ENCODE measurements at regions not wholly inside any gene's neighbourhood (a gene's known extent, or its start where the extent isn't known, plus 50 kb on each side); places are given as distances from the start of the nearest gene placed in this dataset.

DNA sequence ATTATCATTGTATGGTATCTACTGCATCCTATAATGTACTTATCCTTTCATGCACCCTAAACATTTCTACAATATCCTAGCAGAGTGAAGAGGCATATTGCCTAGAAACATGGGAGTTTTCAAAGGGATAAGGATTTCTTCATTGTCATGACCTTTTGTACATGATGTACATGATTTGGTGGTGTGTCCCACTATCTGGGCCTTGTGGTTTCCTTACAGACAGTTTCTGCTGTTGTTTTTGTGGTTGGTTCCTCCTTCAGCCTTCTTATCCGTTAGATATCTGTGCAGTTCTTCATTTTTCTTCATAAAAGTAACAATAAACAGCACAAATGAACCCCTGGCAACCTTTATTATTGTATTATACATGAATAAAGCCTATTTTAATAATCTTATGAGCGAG lies 70.4 kb upstream of the BACH1 start:
- DNase-seq: no peak

- no peak for DNase-seq
Measured at GRCh38 chr21:29230551-29231261, 68.0 kb upstream of the BACH1 start.

- no peak for DNase-seq
Measured at GRCh38 chr21:29231756-29232529, 66.8 kb upstream of the BACH1 start.

DNA sequence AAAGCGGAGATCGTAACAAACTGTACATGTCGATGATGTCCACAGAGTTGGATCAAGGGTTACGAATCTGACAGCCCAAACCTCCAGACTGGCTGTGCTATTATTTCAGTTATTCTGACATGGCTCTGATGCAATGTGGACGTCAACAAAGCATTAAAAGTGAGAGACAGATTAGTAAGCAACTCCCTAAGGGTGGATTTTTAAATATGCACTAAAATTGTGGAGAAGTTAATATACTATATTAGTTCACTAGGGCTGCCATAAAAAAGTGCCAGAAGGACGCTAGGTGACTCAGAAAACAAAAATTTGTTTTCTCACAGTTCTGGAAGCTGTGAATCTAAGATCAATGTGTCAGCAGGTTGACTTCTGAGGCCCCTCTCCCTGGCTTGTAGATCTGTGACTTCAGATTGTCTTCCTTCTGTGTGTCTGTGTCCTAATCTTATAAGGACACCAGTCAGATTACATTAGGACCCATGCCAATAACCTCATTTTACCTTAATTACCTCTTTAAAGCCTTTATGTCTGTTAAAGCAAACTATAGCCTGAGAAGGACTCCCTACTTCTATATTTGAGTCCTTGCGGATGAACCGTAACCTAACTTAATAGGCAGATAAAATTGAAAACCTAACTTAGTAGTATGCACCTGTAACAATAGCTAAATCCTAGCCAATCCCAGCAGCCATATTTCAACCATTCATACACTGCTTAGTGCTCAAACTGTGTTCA lies 66.0 kb upstream of the BACH1 start:
- DNase-seq: no peak

GRCh38 chr21:29233256-29233546 lies 65.5 kb upstream of the BACH1 start:
- no peak for DNase-seq

- DNase-seq: no peak
Measured at GRCh38 chr21:29233611-29234540, 64.8 kb upstream of the BACH1 start.

- DNase-seq: no peak
Measured at GRCh38 chr21:29235714-29236197, 63.0 kb upstream of the BACH1 start.

DNA sequence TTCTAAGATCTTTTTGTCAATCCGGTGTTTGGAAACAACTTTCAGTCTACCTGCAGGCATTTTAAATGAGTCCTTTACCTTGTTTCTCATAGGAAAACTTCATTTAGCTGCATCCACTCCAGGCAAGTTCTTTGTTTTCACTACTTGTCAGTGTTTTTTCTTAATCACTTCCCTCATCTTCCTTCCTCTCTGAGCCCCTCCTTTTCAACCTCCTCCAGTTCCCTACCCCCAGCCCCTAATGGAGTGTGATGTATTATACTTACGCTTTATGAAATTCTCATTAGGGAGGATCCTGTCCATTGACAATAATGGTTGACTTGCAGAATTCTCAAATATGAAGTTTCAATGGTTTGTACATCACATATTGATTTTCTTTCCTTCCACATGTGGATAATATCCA lies 62.5 kb upstream of the BACH1 start:
- DNase-seq: no peak

DNA sequence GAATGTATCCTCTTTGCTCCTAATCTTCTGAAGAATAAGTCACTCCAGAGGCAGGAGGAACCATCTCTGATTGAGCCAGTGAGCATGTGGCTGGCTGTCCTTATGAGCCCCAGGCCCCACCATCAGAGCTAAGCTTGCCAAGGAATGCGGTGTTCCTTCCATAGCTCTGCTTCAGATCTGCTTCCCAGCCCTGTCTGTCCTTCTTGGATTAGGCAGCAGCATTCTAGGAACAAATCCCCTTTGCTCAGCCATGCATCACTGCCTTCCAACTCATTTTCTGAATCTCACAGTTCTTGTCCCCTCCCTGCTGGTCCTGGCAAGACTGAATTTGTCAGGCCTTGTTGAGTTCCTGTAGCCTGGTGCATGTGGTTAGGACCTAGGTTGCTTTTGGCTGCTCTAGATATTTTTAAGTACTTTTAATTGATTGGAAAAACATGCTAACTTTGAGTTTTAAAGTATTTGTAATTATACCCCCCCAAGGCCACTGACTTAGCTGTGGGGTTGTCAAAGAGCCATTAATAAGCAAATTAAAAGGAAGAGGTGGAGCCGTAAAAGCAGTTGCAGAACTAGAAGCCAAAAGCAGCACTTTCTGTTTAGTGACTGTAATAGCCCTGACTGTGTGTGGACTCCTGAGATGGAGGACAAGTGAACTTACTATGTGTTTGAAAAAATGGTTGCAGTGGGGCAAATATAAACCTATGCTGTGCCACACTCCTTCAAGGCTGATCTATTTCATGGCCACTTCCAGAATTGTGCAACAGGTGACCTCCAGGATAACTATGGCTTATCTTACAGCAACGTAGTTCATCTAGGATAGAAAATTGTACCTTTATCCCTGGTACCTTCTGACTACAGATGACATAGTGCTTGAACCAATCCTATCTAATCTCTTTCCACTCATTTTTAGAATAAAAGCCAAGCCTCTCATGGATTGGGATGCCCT lies 61.3 kb upstream of the BACH1 start:
- DNase-seq: peak; percentile 25

- no peak for DNase-seq
Measured at GRCh38 chr21:29238053-29238966, 60.4 kb upstream of the BACH1 start.

DNA sequence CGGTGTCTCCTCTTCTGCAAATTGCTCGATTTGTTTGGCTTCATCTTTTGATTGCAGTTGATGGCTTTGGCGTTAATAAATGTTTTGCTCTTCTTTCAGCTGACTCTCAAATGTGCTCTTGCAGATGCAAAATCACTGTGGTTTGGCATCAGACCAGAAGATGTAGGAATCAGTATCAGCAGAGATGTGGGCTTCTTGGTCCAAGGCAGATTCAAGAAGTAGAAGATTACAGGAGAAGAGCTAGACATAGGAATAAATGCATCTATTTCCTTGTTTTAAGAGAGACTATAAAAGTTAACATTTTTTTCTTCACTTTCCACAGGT lies 59.8 kb upstream of the BACH1 start:
- DNase-seq: no peak

- no peak for DNase-seq
Measured at GRCh38 chr21:29240136-29240535, 58.6 kb upstream of the BACH1 start.

GRCh38 chr21:29242201-29242600 lies 56.5 kb upstream of the BACH1 start:
- DNase-seq: no peak

- no peak for DNase-seq
Measured at GRCh38 chr21:29243188-29243587, 55.5 kb upstream of the BACH1 start.

DNA sequence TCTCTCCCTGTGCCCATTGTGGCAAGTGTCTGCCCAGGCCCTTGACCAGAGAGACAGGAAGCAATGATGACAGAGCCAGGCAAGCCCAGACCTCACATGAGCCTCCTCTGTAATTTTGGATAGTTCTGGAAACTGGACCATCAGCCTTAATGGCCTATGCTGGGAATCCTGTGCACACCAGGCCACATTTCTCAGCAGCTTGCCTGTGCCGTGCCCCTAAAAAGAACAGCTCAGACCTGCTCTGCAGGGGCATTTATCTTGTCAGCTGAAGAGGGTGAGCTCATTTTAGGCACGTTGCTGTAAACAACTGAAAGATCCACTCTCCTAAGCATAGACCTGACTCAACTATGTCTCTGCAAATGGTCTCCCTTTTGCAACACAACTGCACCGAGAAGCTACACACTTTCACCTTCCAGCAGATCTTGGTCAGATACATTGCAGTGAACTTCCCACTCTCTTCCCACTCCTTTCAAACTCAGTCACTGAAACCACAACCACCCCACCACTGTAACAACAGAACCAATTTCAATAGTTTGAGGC lies 53.5 kb upstream of the BACH1 start:
- no peak for DNase-seq

- no peak for DNase-seq
Measured at GRCh38 chr21:29245863-29246262, 52.9 kb upstream of the BACH1 start.

DNA sequence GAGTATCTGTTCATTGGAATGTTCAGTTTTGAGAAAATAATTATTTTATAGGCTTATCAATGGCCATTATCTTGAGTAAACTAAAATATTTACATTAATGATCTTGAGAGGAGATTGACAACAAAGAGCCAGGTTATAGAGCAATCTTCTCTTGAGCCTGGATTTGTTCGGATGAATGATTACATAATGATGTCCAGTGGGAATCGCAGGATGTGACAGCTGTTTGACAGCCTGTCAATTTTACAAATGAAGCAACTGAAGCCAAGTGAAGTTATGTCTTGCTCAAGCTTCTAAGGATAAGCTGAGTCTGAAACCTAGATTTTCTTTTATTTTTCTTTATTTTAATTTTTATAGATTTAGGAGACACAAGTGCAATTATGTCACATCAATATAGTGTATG lies 52.1 kb upstream of the BACH1 start:
- peak; percentile 58 for DNase-seq

- no peak for DNase-seq
Measured at GRCh38 chr21:29248124-29248523, 50.6 kb upstream of the BACH1 start.

Measured in eye (tissue), 1 donor.